ENCODE measurements at regions not wholly inside any gene's neighbourhood (a gene's known extent, or its start where the extent isn't known, plus 50 kb on each side); places are given as distances from the start of the nearest gene placed in this dataset.

GRCh38 chr7:42596737-42597136 lies 315.1 kb downstream of the C7orf25 start:
- no peak for TF ChIP-seq EZH2 (IDR thresholded peaks at IDR 0.05; ENCODE audit: borderline replicate concordance, low read depth, low read length, severe bottlenecking)
- no peak for TF ChIP-seq CTCF (IDR thresholded peaks at IDR 0.05; ENCODE audit: borderline replicate concordance, extremely low read depth, low read length, poor library complexity, severe bottlenecking)

Measured in DND-41 (cell line).